ENCODE measurements at regions not wholly inside any gene's neighbourhood (a gene's known extent, or its start where the extent isn't known, plus 50 kb on each side); places are given as distances from the start of the nearest gene placed in this dataset.

GRCh38 chr1:116311193-116311592 lies 61.9 kb upstream of the ATP1A1 start:
- TF ChIP-seq POLR2A (IDR thresholded peaks at IDR 0.05) (no peak), CTCF (IDR thresholded peaks at IDR 0.05) (no peak), POLR2AphosphoS5 (IDR thresholded peaks at IDR 0.05) (no peak)

Data from breast epithelium (tissue), 3 donors.